ENCODE measurements at regions not wholly inside any gene's neighbourhood (a gene's known extent, or its start where the extent isn't known, plus 50 kb on each side); places are given as distances from the start of the nearest gene placed in this dataset.

GRCh38 chr10:4217653-4218052, 432.6 kb upstream of the KLF6 start:
- DNase-seq (ENCODE audit: low read depth): no peak
- TF ChIP-seq, protein P1, sequence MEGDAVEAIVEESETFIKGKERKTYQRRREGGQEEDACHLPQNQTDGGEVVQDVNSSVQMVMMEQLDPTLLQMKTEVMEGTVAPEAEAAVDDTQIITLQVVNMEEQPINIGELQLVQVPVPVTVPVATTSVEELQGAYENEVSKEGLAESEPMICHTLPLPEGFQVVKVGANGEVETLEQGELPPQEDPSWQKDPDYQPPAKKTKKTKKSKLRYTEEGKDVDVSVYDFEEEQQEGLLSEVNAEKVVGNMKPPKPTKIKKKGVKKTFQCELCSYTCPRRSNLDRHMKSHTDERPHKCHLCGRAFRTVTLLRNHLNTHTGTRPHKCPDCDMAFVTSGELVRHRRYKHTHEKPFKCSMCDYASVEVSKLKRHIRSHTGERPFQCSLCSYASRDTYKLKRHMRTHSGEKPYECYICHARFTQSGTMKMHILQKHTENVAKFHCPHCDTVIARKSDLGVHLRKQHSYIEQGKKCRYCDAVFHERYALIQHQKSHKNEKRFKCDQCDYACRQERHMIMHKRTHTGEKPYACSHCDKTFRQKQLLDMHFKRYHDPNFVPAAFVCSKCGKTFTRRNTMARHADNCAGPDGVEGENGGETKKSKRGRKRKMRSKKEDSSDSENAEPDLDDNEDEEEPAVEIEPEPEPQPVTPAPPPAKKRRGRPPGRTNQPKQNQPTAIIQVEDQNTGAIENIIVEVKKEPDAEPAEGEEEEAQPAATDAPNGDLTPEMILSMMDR (IDR thresholded peaks at IDR 0.05; ENCODE audit: control insufficient read depth, insufficient read depth, low read depth, low read length, missing control alignments): no peak
- no peak overlapping the region for H3K4me3 ChIP-seq (ENCODE audit: control insufficient read depth, low read depth, low read length)

DNA sequence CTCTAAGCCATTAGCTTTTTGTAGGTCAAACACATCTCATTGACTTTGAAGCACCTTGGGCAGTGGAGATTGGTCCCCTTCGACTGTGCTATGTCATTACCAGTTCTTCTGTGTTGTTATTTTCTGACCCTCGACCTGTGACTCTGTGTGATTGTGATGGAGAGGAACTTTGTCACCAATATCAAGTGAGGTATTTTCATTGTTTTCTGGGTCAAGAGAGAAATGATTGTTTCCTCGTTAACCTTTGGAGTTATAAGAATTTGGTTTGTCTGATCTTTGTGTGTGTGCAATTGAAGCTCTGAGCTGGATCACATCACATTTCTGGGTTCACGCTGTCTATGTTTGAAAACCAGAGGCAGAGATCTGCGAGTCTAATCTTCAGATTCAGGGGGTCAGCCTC, 432.2 kb upstream of the KLF6 start:
- no peak for DNase-seq (ENCODE audit: low read depth)
- no peak overlapping the region for H3K4me3 ChIP-seq (ENCODE audit: control insufficient read depth, low read depth, low read length)
- TF ChIP-seq, protein P1 (IDR thresholded peaks at IDR 0.05; ENCODE audit: control insufficient read depth, insufficient read depth, low read depth, low read length, missing control alignments): no peak

DNA sequence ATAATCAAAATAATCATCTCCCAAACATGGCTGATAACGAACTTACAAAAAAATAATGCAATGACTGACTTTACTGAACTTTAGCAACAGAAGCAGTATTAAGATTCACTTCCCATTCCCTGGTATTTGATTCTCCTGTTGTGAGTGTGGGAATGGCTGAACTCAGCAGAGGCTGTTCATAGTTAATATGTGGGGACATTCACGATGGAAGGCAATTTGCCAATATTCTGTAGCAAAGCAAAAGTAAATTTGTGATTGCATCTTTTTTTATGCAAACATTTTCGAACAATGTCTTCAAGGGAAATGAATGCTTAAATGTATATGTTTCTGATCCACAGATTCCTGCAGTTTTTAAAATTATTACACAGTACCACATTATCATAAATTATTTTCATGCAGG, 431.7 kb upstream of the KLF6 start:
- no peak overlapping the region for H3K4me3 ChIP-seq (ENCODE audit: control insufficient read depth, low read depth, low read length)
- DNase-seq (ENCODE audit: low read depth): no peak
- TF ChIP-seq, protein P1 (IDR thresholded peaks at IDR 0.05; ENCODE audit: control insufficient read depth, insufficient read depth, low read depth, low read length, missing control alignments): no peak

GRCh38 chr10:4215963-4216575, 431.1 kb upstream of the KLF6 start:
- DNase-seq (ENCODE audit: low read depth): no peak
- H3K4me3 ChIP-seq (ENCODE audit: control insufficient read depth, low read depth, low read length): no peak overlapping the region
- TF ChIP-seq, protein P1 (IDR thresholded peaks at IDR 0.05; ENCODE audit: control insufficient read depth, insufficient read depth, low read depth, low read length, missing control alignments): no peak

- no peak for DNase-seq (ENCODE audit: low read depth)
- H3K4me3 ChIP-seq (ENCODE audit: control insufficient read depth, low read depth, low read length): no peak overlapping the region
- TF ChIP-seq, protein P1 (IDR thresholded peaks at IDR 0.05; ENCODE audit: control insufficient read depth, insufficient read depth, low read depth, low read length, missing control alignments): no peak
Measured at GRCh38 chr10:4215485-4215884, 430.5 kb upstream of the KLF6 start.

- no peak overlapping the region for H3K4me3 ChIP-seq (ENCODE audit: control insufficient read depth, low read depth, low read length)
- TF ChIP-seq, protein P1 (IDR thresholded peaks at IDR 0.05; ENCODE audit: control insufficient read depth, insufficient read depth, low read depth, low read length, missing control alignments): no peak
- DNase-seq (ENCODE audit: low read depth): no peak
Measured at GRCh38 chr10:4214908-4215307, 429.9 kb upstream of the KLF6 start.

DNA sequence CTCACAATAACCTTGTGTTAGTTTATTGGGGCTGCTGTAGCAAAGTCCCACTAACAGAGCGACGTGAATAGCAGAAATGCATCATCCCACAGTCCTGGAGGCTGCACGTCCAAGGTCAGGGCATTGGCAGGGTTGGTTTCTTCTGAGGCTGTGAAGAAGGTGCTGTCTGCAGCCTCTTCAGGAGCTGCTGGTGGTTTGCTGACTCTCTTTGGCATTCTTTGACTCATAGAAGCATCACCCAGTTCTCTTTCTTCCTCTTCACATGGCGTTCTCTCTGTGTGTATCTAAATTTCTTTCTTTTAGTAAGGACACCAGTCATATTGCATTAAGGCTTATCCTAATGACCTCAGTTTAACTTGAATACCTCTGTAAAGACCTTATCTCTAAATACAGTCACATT, 428.4 kb upstream of the KLF6 start:
- no peak for DNase-seq (ENCODE audit: low read depth)
- H3K4me3 ChIP-seq (ENCODE audit: control insufficient read depth, low read depth, low read length): no peak overlapping the region
- TF ChIP-seq, protein P1 (IDR thresholded peaks at IDR 0.05; ENCODE audit: control insufficient read depth, insufficient read depth, low read depth, low read length, missing control alignments): no peak

Measured in AG09309 (cell line).